ENCODE measurements at regions not wholly inside any gene's neighbourhood (a gene's known extent, or its start where the extent isn't known, plus 50 kb on each side); places are given as distances from the start of the nearest gene placed in this dataset.
"Not testable (repeated sequence)": the region's sequence is repeated elsewhere in the genome, so short reads cannot be mapped to it uniquely, and the experiment has no call there.

GRCh38 chr6:50899306-50899870, 80.7 kb downstream of the TFAP2B start:
- Mint-ChIP-seq H3K9me3 (ENCODE audit: low read depth) (peaks cover 5% of the 10 kb centered on the region), H3K4me3 (no peak overlapping the region), H3K27me3 (no peaks in the 10 kb centered on the region), H3K36me3 (no peaks in the 10 kb centered on the region), H3K27ac (no peak overlapping the region), H3K4me1 (no peaks in the 10 kb centered on the region)
- CTCF ChIA-PET, result no interaction called here
- no peak for ATAC-seq
- DNase-seq, result no peak

GRCh38 chr6:50902260-50902659, 83.6 kb downstream of the TFAP2B start:
- Mint-ChIP-seq H3K9me3 (ENCODE audit: low read depth) (peaks cover 3% of the 10 kb centered on the region), H3K4me3 (no peak overlapping the region), H3K4me1 (no peaks in the 10 kb centered on the region), H3K27ac (no peak overlapping the region), H3K27me3 (no peaks in the 10 kb centered on the region), H3K36me3 (no peaks in the 10 kb centered on the region)
- CTCF ChIA-PET, result no interaction called here
- ATAC-seq, result no peak
- no peak for DNase-seq

- Mint-ChIP-seq H3K9me3 (ENCODE audit: low read depth) (no peaks in the 10 kb centered on the region), H3K27me3 (no peaks in the 10 kb centered on the region), H3K4me1 (no peaks in the 10 kb centered on the region), H3K4me3 (no peak overlapping the region), H3K27ac (no peak overlapping the region), H3K36me3 (no peaks in the 10 kb centered on the region)
- ATAC-seq (no peak), DNase-seq (no peak)
- CTCF ChIA-PET, result no interaction called here
These were observed 86.6 kb downstream of the TFAP2B start for GRCh38 chr6:50905297-50905696.

- H3K36me3 Mint-ChIP-seq, result no peaks in the 10 kb centered on the region
- DNase-seq (no peak), ATAC-seq (no peak)
- CTCF ChIA-PET, result no interaction called here
- H3K9me3 Mint-ChIP-seq (ENCODE audit: low read depth), result no peaks in the 10 kb centered on the region
- no peaks in the 10 kb centered on the region for H3K4me1 Mint-ChIP-seq
- H3K27me3 Mint-ChIP-seq, result no peaks in the 10 kb centered on the region
- H3K4me3 Mint-ChIP-seq, result no peak overlapping the region
- H3K27ac Mint-ChIP-seq, result no peak overlapping the region
These were observed 88.9 kb downstream of the TFAP2B start for GRCh38 chr6:50907565-50907964.

GRCh38 chr6:50913105-50913770, 94.6 kb downstream of the TFAP2B start:
- no peak overlapping the region for H3K4me3 Mint-ChIP-seq
- ATAC-seq (no peak), DNase-seq (no peak)
- peaks cover 4% of the 10 kb centered on the region for H3K9me3 Mint-ChIP-seq (ENCODE audit: low read depth)
- H3K27me3 Mint-ChIP-seq, result no peaks in the 10 kb centered on the region
- CTCF ChIA-PET, result no interaction called here
- H3K36me3 Mint-ChIP-seq, result no peaks in the 10 kb centered on the region
- H3K4me1 Mint-ChIP-seq, result no peaks in the 10 kb centered on the region
- H3K27ac Mint-ChIP-seq, result no peak overlapping the region

- H3K36me3 Mint-ChIP-seq; CTCF ChIA-PET; H3K27ac Mint-ChIP-seq; H3K27me3 Mint-ChIP-seq; H3K4me1 Mint-ChIP-seq; H3K4me3 Mint-ChIP-seq; DNase-seq; H3K9me3 Mint-ChIP-seq (ENCODE audit: low read depth); ATAC-seq: not testable (repeated sequence)
These were observed 102.7 kb downstream of the TFAP2B start for GRCh38 chr6:50921378-50921777.

- H3K27me3 Mint-ChIP-seq, result no peaks in the 10 kb centered on the region
- DNase-seq, result no peak
- H3K4me3 Mint-ChIP-seq, result no peak overlapping the region
- ATAC-seq, result no peak
- H3K4me1 Mint-ChIP-seq, result no peaks in the 10 kb centered on the region
- CTCF ChIA-PET, result no interaction called here
- H3K9me3 Mint-ChIP-seq (ENCODE audit: low read depth), result peaks cover 4% of the 10 kb centered on the region
- H3K36me3 Mint-ChIP-seq, result no peaks in the 10 kb centered on the region
- H3K27ac Mint-ChIP-seq, result no peak overlapping the region
These were observed 103.3 kb downstream of the TFAP2B start for GRCh38 chr6:50921968-50922367.

- CTCF ChIA-PET, result no interaction called here
- no peaks in the 10 kb centered on the region for H3K27me3 Mint-ChIP-seq
These were observed 104.2 kb downstream of the TFAP2B start for GRCh38 chr6:50922579-50923525.

GRCh38 chr6:50924758-50925157, 106.1 kb downstream of the TFAP2B start:
- ATAC-seq (no peak), DNase-seq (no peak)
- CTCF ChIA-PET, result no interaction called here
- Mint-ChIP-seq H3K27me3 (no peaks in the 10 kb centered on the region), H3K4me3 (no peak overlapping the region), H3K9me3 (ENCODE audit: low read depth) (peaks cover 4% of the 10 kb centered on the region), H3K27ac (no peak overlapping the region), H3K4me1 (no peaks in the 10 kb centered on the region), H3K36me3 (no peaks in the 10 kb centered on the region)

More at GRCh38 chr6:50922579-50923525, 104.2 kb downstream of the TFAP2B start:
- H3K4me1 Mint-ChIP-seq, result no peaks in the 10 kb centered on the region
- H3K27ac Mint-ChIP-seq, result no peak overlapping the region
- H3K36me3 Mint-ChIP-seq, result no peaks in the 10 kb centered on the region
- DNase-seq, result no peak
- H3K4me3 Mint-ChIP-seq, result no peak overlapping the region
- peaks cover 4% of the 10 kb centered on the region for H3K9me3 Mint-ChIP-seq (ENCODE audit: low read depth)
- ATAC-seq, result no peak

GRCh38 chr6:50925548-50925947, 106.9 kb downstream of the TFAP2B start:
- DNase-seq, result no peak
- H3K4me3 Mint-ChIP-seq, result no peak overlapping the region

GRCh38 chr6:50925981-50926380, 107.3 kb downstream of the TFAP2B start:
- Mint-ChIP-seq H3K4me3 (no peak overlapping the region), H3K27me3 (no peaks in the 10 kb centered on the region), H3K4me1 (no peaks in the 10 kb centered on the region), H3K9me3 (ENCODE audit: low read depth) (peaks cover 2% of the 10 kb centered on the region), H3K27ac (no peak overlapping the region), H3K36me3 (no peaks in the 10 kb centered on the region)
- no peak for DNase-seq
- no peak for ATAC-seq
- CTCF ChIA-PET, result no interaction called here

More at GRCh38 chr6:50925548-50925947, 106.9 kb downstream of the TFAP2B start:
- CTCF ChIA-PET, result no interaction called here
- Mint-ChIP-seq H3K36me3 (no peaks in the 10 kb centered on the region), H3K4me1 (no peaks in the 10 kb centered on the region), H3K9me3 (ENCODE audit: low read depth) (peaks cover 2% of the 10 kb centered on the region), H3K27me3 (no peaks in the 10 kb centered on the region), H3K27ac (no peak overlapping the region)
- ATAC-seq, result no peak

- CTCF ChIA-PET, result no interaction called here
- H3K9me3 Mint-ChIP-seq (ENCODE audit: low read depth), result peaks cover 2% of the 10 kb centered on the region
- no peak overlapping the region for H3K27ac Mint-ChIP-seq
- ATAC-seq (no peak), DNase-seq (no peak)
- no peaks in the 10 kb centered on the region for H3K4me1 Mint-ChIP-seq
- H3K4me3 Mint-ChIP-seq, result no peak overlapping the region
- H3K36me3 Mint-ChIP-seq, result no peaks in the 10 kb centered on the region
- H3K27me3 Mint-ChIP-seq, result no peaks in the 10 kb centered on the region
These were observed 109.1 kb downstream of the TFAP2B start for GRCh38 chr6:50927800-50928199.

GRCh38 chr6:50929323-50929722, 110.7 kb downstream of the TFAP2B start:
- ATAC-seq (no peak), DNase-seq (no peak)
- CTCF ChIA-PET, result no interaction called here
- Mint-ChIP-seq H3K27ac (no peak overlapping the region), H3K27me3 (no peaks in the 10 kb centered on the region), H3K4me3 (no peak overlapping the region), H3K4me1 (no peaks in the 10 kb centered on the region), H3K9me3 (ENCODE audit: low read depth) (peaks cover 2% of the 10 kb centered on the region), H3K36me3 (no peaks in the 10 kb centered on the region)

- no peak for ATAC-seq
- H3K4me3 Mint-ChIP-seq, result no peak overlapping the region
- H3K4me1 Mint-ChIP-seq, result no peaks in the 10 kb centered on the region
- no peaks in the 10 kb centered on the region for H3K36me3 Mint-ChIP-seq
- H3K27me3 Mint-ChIP-seq, result no peaks in the 10 kb centered on the region
- no peak overlapping the region for H3K27ac Mint-ChIP-seq
- CTCF ChIA-PET, result no interaction called here
- H3K9me3 Mint-ChIP-seq (ENCODE audit: low read depth), result no peaks in the 10 kb centered on the region
- no peak for DNase-seq
These were observed 116.8 kb downstream of the TFAP2B start for GRCh38 chr6:50935442-50935841.

Data from activated CD8-positive, alpha-beta memory T cell treated with anti-CD3 and anti-CD28 coated beads, Interleukin-2, amount 10 ng/mL, durations not matched to agents 7 days and 5 days (primary cell).